IMR-90 (cell line): ENCODE measurements at regions not wholly inside any gene's neighbourhood (a gene's known extent, or its start where the extent isn't known, plus 50 kb on each side); places are given as distances from the start of the nearest gene placed in this dataset.

ENCODE experiments used
- ATAC-seq: fragments of 200-7000 bp; cut with Tn5 transposase; 2 replicates; pipeline ENCODE4 v1.9.1; 2020; ENCODE audit warnings: low read depth, mild to moderate bottlenecking, moderate library complexity
- BruUV-seq: library from RNA; stranded (reverse); fragments of 400-500 nt; replicated peaks from 2 replicates; lab custom pipeline; 2021; lab: Mats Ljungman, UMichigan
- CTCF ChIA-PET: fragments of 300-600 bp; formaldehyde crosslinking; extraction: SDS; loops from one replicate; lab custom pipeline; 2021; ENCODE audit warnings: antibody characterized with exemption; lab: Yijun Ruan, JAX
- POLR2A ChIA-PET: fragments of 300-600 bp; sonication (Branson Sonifier 250); formaldehyde crosslinking; loops from one replicate; lab custom pipeline; 2022; ENCODE audit warnings: antibody characterized with exemption; ENCODE audit not compliant: unreplicated experiment; lab: Charles Lee
- DNase-seq: peaks from one replicate; pipeline ENCODE4 v3.0.0; 2013
- H2AFZ ChIP-seq: replicated peaks from 2 replicates; pipeline ENCODE3; 2013; ENCODE audit warnings: low read length, mild to moderate bottlenecking; ENCODE audit not compliant: poor library complexity
- H2AK5ac ChIP-seq: 2 replicates; pipeline ENCODE4 v1.6.1; 2013; ENCODE audit warnings: low read depth, low read length, inconsistent platforms
- H2AK9ac ChIP-seq: replicated peaks from 2 replicates; pipeline ENCODE3; 2013; ENCODE audit warnings: mild to moderate bottlenecking, low read depth, low read length, moderate library complexity; ENCODE audit not compliant: poor library complexity
- H2BK120ac ChIP-seq: 2 replicates; pipeline ENCODE4 v1.6.1; 2013; ENCODE audit warnings: low read depth, low read length, inconsistent platforms
- H2BK15ac ChIP-seq: 3 replicates; pipeline ENCODE4 v1.6.1; 2013; ENCODE audit warnings: low read depth, low read length, inconsistent platforms
- H2BK20ac ChIP-seq: 2 replicates; pipeline ENCODE4 v1.6.1; 2013; ENCODE audit warnings: low read depth, mild to moderate bottlenecking, inconsistent platforms, low read length, moderate library complexity
- H2BK5ac ChIP-seq: 2 replicates; pipeline ENCODE4 v1.6.1; 2013; ENCODE audit warnings: mild to moderate bottlenecking, low read depth, low read length, inconsistent platforms; ENCODE audit not compliant: poor library complexity, severe bottlenecking
- H3K14ac ChIP-seq: replicated peaks from 2 replicates; pipeline ENCODE4 v1.6.1; 2013; ENCODE audit warnings: low read depth, low read length, inconsistent platforms
- H3K18ac ChIP-seq: 2 replicates; pipeline ENCODE4 v1.6.1; 2013; ENCODE audit warnings: low read depth, low read length, control low read depth
- H3K23ac ChIP-seq: 2 replicates; pipeline ENCODE4 v1.6.1; 2013; ENCODE audit warnings: low read depth, low read length, inconsistent platforms
- H3K27ac ChIP-seq: 2 replicates; pipeline ENCODE4 v1.5.1; 2013; ENCODE audit warnings: mild to moderate bottlenecking, control low read depth, low read length; ENCODE audit not compliant: insufficient read depth
- H3K27me3 ChIP-seq: 2 replicates; pipeline ENCODE4 v1.6.1; 2013; ENCODE audit warnings: low read length; ENCODE audit not compliant: control insufficient read depth, insufficient read depth
- H3K36me3 ChIP-seq: 2 replicates; pipeline ENCODE4 v1.6.1; 2013; ENCODE audit warnings: low read length, mixed read lengths; ENCODE audit not compliant: control insufficient read depth, insufficient read depth
- H3K4ac ChIP-seq: 2 replicates; pipeline ENCODE4 v1.6.1; 2013; ENCODE audit warnings: low read depth, low read length, inconsistent platforms
- H3K4me1 ChIP-seq: 2 replicates; pipeline ENCODE4 v1.6.1; 2013; ENCODE audit warnings: low read length, mixed read lengths; ENCODE audit not compliant: control insufficient read depth, insufficient read depth
- H3K4me2 ChIP-seq: 2 replicates; pipeline ENCODE4 v1.6.1; 2013; ENCODE audit warnings: low read depth, mild to moderate bottlenecking, control low read depth, low read length, moderate library complexity
- H3K4me3 ChIP-seq: 2 replicates; pipeline ENCODE4 v1.5.1; 2013; ENCODE audit warnings: low read depth, mild to moderate bottlenecking, control low read depth, low read length, moderate library complexity; ENCODE audit not compliant: insufficient read depth
- H3K56ac ChIP-seq: 2 replicates; pipeline ENCODE4 v1.6.1; 2013; ENCODE audit warnings: low read length, inconsistent platforms; ENCODE audit not compliant: insufficient read depth; ENCODE audit errors: extremely low read depth
- H3K79me1 ChIP-seq, 2 experiments: 2 replicates each; pipeline ENCODE4 v1.6.1; 2013; ENCODE audit warnings: low read length in 2 of 2, inconsistent platforms in 1 of 2, low read depth in 1 of 2
- H3K9ac ChIP-seq: 2 replicates; pipeline ENCODE4 v1.6.1; 2013; ENCODE audit warnings: low read depth, low read length, control low read depth
- H3K9me1 ChIP-seq: 2 replicates; pipeline ENCODE4 v1.6.1; 2013; ENCODE audit warnings: low read length, inconsistent platforms; ENCODE audit not compliant: insufficient read depth
- H3K9me3 ChIP-seq: 2 replicates; pipeline ENCODE4 v1.6.1; 2013; ENCODE audit warnings: low read length; ENCODE audit not compliant: control insufficient read depth, insufficient read depth
- H4K20me1 ChIP-seq: 2 replicates; pipeline ENCODE4 v1.6.1; 2013; ENCODE audit warnings: low read length, inconsistent platforms; ENCODE audit not compliant: insufficient read depth
- H4K5ac ChIP-seq: 2 replicates; pipeline ENCODE4 v1.6.1; 2013; ENCODE audit warnings: mild to moderate bottlenecking, low read depth, low read length, control low read depth
- H4K8ac ChIP-seq, 2 experiments: 2 replicates each; pipeline ENCODE4 v1.6.1; 2013; ENCODE audit warnings: low read depth in 2 of 2, low read length in 2 of 2, control low read depth in 1 of 2, inconsistent platforms in 1 of 2
- H4K91ac ChIP-seq: 2 replicates; pipeline ENCODE4 v1.6.1; 2013; ENCODE audit warnings: low read depth, low read length, inconsistent platforms; ENCODE audit not compliant: insufficient read depth
- BHLHE40 ChIP-seq: fragments of 150-350 bp; IDR thresholded peaks from 2 replicates; pipeline ENCODE4 v1.6.1; 2016; ENCODE audit warnings: mild to moderate bottlenecking, low read depth, low read length
- CEBPB ChIP-seq: IDR thresholded peaks from 2 replicates; pipeline ENCODE4 v1.6.1; 2012; ENCODE audit warnings: low read depth, low read length, improper control_type of control experiment
- CHD1 ChIP-seq: IDR thresholded peaks from 2 replicates; pipeline ENCODE4 v1.6.1; 2012; ENCODE audit warnings: low read depth, low read length, improper control_type of control experiment
- FOS ChIP-seq: fragments of 150-350 bp; IDR thresholded peaks from 2 replicates; pipeline ENCODE4 v1.6.1; 2016; ENCODE audit warnings: low read depth, low read length
- MAFK ChIP-seq: IDR thresholded peaks from 2 replicates; pipeline ENCODE4 v1.6.1; 2012; ENCODE audit warnings: low read depth, low read length, improper control_type of control experiment
- MAZ ChIP-seq: IDR thresholded peaks from 2 replicates; pipeline ENCODE4 v1.6.1; 2012; ENCODE audit warnings: low read depth, mild to moderate bottlenecking, low read length, improper control_type of control experiment, moderate library complexity, borderline replicate concordance
- MXI1 ChIP-seq: IDR thresholded peaks from 2 replicates; pipeline ENCODE4 v1.6.1; 2012; ENCODE audit warnings: low read depth, mild to moderate bottlenecking, low read length, moderate library complexity, borderline replicate concordance
- NFE2L2 ChIP-seq: fragments of 150-350 bp; IDR thresholded peaks from 2 replicates; pipeline ENCODE4 v1.6.1; 2016; ENCODE audit warnings: low read depth, mild to moderate bottlenecking, low read length
- POLR2A ChIP-seq: IDR thresholded peaks from 2 replicates; pipeline ENCODE4 v1.6.1; 2012; ENCODE audit warnings: mild to moderate bottlenecking, low read depth, low read length
- RAD21 ChIP-seq: IDR thresholded peaks from 2 replicates; pipeline ENCODE4 v1.6.1; 2012; ENCODE audit warnings: low read length, improper control_type of control experiment
- RCOR1 ChIP-seq: IDR thresholded peaks from 2 replicates; pipeline ENCODE4 v1.6.1; 2012; ENCODE audit warnings: mild to moderate bottlenecking, low read length, improper control_type of control experiment; ENCODE audit not compliant: insufficient replicate concordance
- RFX5 ChIP-seq: IDR thresholded peaks from 2 replicates; pipeline ENCODE4 v1.8.0; 2012; ENCODE audit warnings: low read depth, mild to moderate bottlenecking, low read length, moderate library complexity
- SMC3 ChIP-seq: fragments of 150-350 bp; IDR thresholded peaks from 2 replicates; pipeline ENCODE4 v1.6.1; 2016; ENCODE audit warnings: low read depth, mild to moderate bottlenecking, antibody characterized with exemption, low read length, moderate library complexity
- dilution Hi-C: fragments of 300-500 bp; cut with HindIII; formaldehyde crosslinking; loops from one replicate; pipeline ENCODE4 v1.14.3; 2018; ENCODE audit warnings: low sequenced_read_pairs; ENCODE audit not compliant: unreplicated experiment
- in situ Hi-C: fragments of 300-500 bp; cut with MboI; formaldehyde crosslinking; loops from 3 replicates; pipeline ENCODE4 v1.14.3; 2019; ENCODE audit warnings: low sequenced_read_pairs, inconsistent platforms, mixed read lengths
- intact Hi-C: fragments of 100-400 bp; cut with micrococcal nuclease; formaldehyde crosslinking; loops from 2 replicates; pipeline ENCODE4 v1.10.0; 2022
- TF ChIP-seq, protein P1 (sequence below): fragments of 150-350 bp; IDR thresholded peaks from 2 replicates; pipeline ENCODE4 v1.6.1; 2017; ENCODE audit warnings: mild to moderate bottlenecking, antibody characterized with exemption, low read length, low read depth
- TF ChIP-seq, protein P2 (sequence below): fragments of 150-350 bp; IDR thresholded peaks from 2 replicates; pipeline ENCODE4 v1.6.1; 2016; ENCODE audit warnings: low read depth, mild to moderate bottlenecking, low read length, moderate library complexity, borderline replicate concordance
- TF ChIP-seq, protein P3 (sequence below): conservative IDR thresholded peaks from 2 replicates; pipeline ENCODE4 v1.5.1; 2012; ENCODE audit warnings: mild to moderate bottlenecking, low read depth, low read length, improper control_type of control experiment

DNA sequence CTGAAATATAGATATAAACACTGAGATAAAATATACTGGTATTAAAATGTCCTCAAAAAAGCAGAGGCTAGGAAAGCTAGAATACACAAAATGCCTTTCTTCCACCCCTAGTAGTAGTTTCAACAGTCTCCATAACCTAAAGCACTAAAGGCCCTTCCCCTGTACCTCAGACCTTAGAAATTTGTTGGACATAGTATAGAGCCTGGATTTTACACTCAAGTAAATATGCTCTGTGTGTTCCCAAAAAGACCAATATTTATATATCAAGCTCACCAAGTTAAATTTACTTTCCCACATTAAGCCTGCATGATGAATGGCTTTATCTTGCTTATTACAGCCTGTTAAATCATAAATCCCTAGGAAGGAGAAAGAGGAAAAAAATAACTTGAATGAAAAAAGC, 378.7 kb upstream of the AZI2 start:
- no peak for TF ChIP-seq MAFK
- TF ChIP-seq, protein P1, sequence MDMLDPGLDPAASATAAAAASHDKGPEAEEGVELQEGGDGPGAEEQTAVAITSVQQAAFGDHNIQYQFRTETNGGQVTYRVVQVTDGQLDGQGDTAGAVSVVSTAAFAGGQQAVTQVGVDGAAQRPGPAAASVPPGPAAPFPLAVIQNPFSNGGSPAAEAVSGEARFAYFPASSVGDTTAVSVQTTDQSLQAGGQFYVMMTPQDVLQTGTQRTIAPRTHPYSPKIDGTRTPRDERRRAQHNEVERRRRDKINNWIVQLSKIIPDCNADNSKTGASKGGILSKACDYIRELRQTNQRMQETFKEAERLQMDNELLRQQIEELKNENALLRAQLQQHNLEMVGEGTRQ: no peak
- TF ChIP-seq MAZ: no peak
- TF ChIP-seq, protein P2, sequence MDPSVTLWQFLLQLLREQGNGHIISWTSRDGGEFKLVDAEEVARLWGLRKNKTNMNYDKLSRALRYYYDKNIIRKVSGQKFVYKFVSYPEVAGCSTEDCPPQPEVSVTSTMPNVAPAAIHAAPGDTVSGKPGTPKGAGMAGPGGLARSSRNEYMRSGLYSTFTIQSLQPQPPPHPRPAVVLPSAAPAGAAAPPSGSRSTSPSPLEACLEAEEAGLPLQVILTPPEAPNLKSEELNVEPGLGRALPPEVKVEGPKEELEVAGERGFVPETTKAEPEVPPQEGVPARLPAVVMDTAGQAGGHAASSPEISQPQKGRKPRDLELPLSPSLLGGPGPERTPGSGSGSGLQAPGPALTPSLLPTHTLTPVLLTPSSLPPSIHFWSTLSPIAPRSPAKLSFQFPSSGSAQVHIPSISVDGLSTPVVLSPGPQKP: no peak
- no peak for TF ChIP-seq SMC3
- TF ChIP-seq, protein P3, sequence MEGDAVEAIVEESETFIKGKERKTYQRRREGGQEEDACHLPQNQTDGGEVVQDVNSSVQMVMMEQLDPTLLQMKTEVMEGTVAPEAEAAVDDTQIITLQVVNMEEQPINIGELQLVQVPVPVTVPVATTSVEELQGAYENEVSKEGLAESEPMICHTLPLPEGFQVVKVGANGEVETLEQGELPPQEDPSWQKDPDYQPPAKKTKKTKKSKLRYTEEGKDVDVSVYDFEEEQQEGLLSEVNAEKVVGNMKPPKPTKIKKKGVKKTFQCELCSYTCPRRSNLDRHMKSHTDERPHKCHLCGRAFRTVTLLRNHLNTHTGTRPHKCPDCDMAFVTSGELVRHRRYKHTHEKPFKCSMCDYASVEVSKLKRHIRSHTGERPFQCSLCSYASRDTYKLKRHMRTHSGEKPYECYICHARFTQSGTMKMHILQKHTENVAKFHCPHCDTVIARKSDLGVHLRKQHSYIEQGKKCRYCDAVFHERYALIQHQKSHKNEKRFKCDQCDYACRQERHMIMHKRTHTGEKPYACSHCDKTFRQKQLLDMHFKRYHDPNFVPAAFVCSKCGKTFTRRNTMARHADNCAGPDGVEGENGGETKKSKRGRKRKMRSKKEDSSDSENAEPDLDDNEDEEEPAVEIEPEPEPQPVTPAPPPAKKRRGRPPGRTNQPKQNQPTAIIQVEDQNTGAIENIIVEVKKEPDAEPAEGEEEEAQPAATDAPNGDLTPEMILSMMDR: no peak
- TF ChIP-seq NFE2L2: no peak
- no peak for TF ChIP-seq FOS
- TF ChIP-seq CEBPB: no peak
- TF ChIP-seq RAD21: no peak
- no peak for TF ChIP-seq MXI1
- TF ChIP-seq BHLHE40: no peak
- TF ChIP-seq CHD1: no peak
- TF ChIP-seq RCOR1: no peak
- no peak for TF ChIP-seq POLR2A
- TF ChIP-seq RFX5: no peak
- Histone ChIP-seq H2BK120ac (no peak overlapping the region), H4K91ac (no peak overlapping the region), H3K4me2 (no peak overlapping the region), H2BK20ac (no peak overlapping the region), H3K14ac (no peak overlapping the region), H4K8ac (no peak overlapping the region), H3K4ac (no peak overlapping the region), H4K20me1 (no peaks in the 10 kb centered on the region), H3K79me1 (no peaks in the 10 kb centered on the region), H2BK5ac (no peak overlapping the region), H3K27ac (no peak overlapping the region), H3K9me3 (no peaks in the 10 kb centered on the region), H2BK15ac (no peak overlapping the region), H2AK5ac (no peak overlapping the region), H3K23ac (no peak overlapping the region), H2AK9ac (no peak overlapping the region), H3K4me3 (no peak overlapping the region), H3K18ac (no peak overlapping the region), H3K36me3 (no peaks in the 10 kb centered on the region), H2AFZ (no peak overlapping the region), H3K4me1 (no peaks in the 10 kb centered on the region), H3K9ac (no peak overlapping the region), H3K56ac (no peak overlapping the region), H3K9me1 (no peaks in the 10 kb centered on the region), H4K5ac (no peak overlapping the region), H3K27me3 (no peaks in the 10 kb centered on the region)
- CTCF ChIA-PET: no interaction called here
- intact Hi-C loops (loop anchor here (10.0 kb wide), 1 partner anchor 243 kb away; no protein-coding TSS in a partner anchor), in situ Hi-C loops (no loop called here), dilution Hi-C loops (no loop called here)
- ATAC-seq: no peak
- BruUV-seq: no TSS peak
- no peak for DNase-seq
- POLR2A ChIA-PET: no interaction called here
